Central memory CD4-positive, alpha-beta T cell (primary cell): ENCODE measurements at regions not wholly inside any gene's neighbourhood (a gene's known extent, or its start where the extent isn't known, plus 50 kb on each side); places are given as distances from the start of the nearest gene placed in this dataset.

Source experiments
- DNase-seq: peaks from one replicate; pipeline ENCODE4 v3.0.0; 2022

- DNase-seq: no peak
These were observed 274.5 kb upstream of the NOCT start for GRCh38 chr4:138740816-138741745.

- no peak for DNase-seq
These were observed 279.2 kb upstream of the NOCT start for GRCh38 chr4:138736362-138736761.

- DNase-seq: no peak
These were observed 280.8 kb upstream of the NOCT start for GRCh38 chr4:138734746-138735145.

- no peak for DNase-seq
These were observed 287.0 kb upstream of the NOCT start for GRCh38 chr4:138728566-138728965.

- DNase-seq: no peak
These were observed 287.9 kb upstream of the NOCT start for GRCh38 chr4:138727731-138728130.

GRCh38 chr4:138724530-138724929, 291.1 kb upstream of the NOCT start:
- no peak for DNase-seq

GRCh38 chr4:138716559-138717335, 298.8 kb upstream of the NOCT start:
- DNase-seq: no peak

- DNase-seq: no peak
These were observed 305.3 kb upstream of the NOCT start for GRCh38 chr4:138710297-138710696.

GRCh38 chr4:138709859-138710258, 305.7 kb upstream of the NOCT start:
- DNase-seq: no peak

GRCh38 chr4:138707746-138708677, 307.6 kb upstream of the NOCT start:
- DNase-seq: no peak

- DNase-seq: no peak
These were observed 309.4 kb upstream of the NOCT start for GRCh38 chr4:138706201-138706600.

- DNase-seq: no peak
These were observed 313.3 kb upstream of the NOCT start for GRCh38 chr4:138702190-138702824.

- DNase-seq: no peak
These were observed 316.9 kb upstream of the NOCT start for GRCh38 chr4:138698641-138699040.

- no peak for DNase-seq
These were observed 317.7 kb upstream of the NOCT start for GRCh38 chr4:138697851-138698250.

GRCh38 chr4:138696771-138697170, 318.8 kb upstream of the NOCT start:
- no peak for DNase-seq

- DNase-seq: no peak
These were observed 319.5 kb upstream of the NOCT start for GRCh38 chr4:138696058-138696457.

- no peak for DNase-seq
These were observed 322.1 kb upstream of the NOCT start for GRCh38 chr4:138693526-138693925.

- DNase-seq: no peak
These were observed 323.2 kb upstream of the NOCT start for GRCh38 chr4:138692411-138692810.

GRCh38 chr4:138689593-138689992, 326.0 kb upstream of the NOCT start:
- DNase-seq: no peak

- DNase-seq: no peak
These were observed 326.4 kb upstream of the NOCT start for GRCh38 chr4:138689187-138689586.

GRCh38 chr4:138688408-138689085, 327.0 kb upstream of the NOCT start:
- no peak for DNase-seq
